Central memory CD8-positive, alpha-beta T cell (primary cell): ENCODE measurements at regions not wholly inside any gene's neighbourhood (a gene's known extent, or its start where the extent isn't known, plus 50 kb on each side); places are given as distances from the start of the nearest gene placed in this dataset.

Experiments
- ATAC-seq: fragments of 150-1000 bp; cut with Tn5 transposase; replicated peaks from 2 replicates; pipeline ENCODE4 v1.10.0; 2022; ENCODE audit warnings: mild to moderate bottlenecking, moderate FRiP score, moderate number of reproducible peaks; ENCODE audit not compliant: poor library complexity, severe bottlenecking; ENCODE audit errors: extremely low read depth
- DNase-seq, 2 donors: peaks; one replicate each; pipeline ENCODE4 v3.0.0; 2021; ENCODE audit warnings: low spot score in 2 of 2
- H3K27ac Mint-ChIP-seq: one replicate; pipeline ENCODE4 v1.8.0; 2022; ENCODE audit warnings: low read depth, mild to moderate bottlenecking, moderate library complexity, mixed read lengths
- H3K27me3 Mint-ChIP-seq: one replicate; pipeline ENCODE4 v1.8.0; 2022; ENCODE audit warnings: mixed read lengths
- H3K36me3 Mint-ChIP-seq: one replicate; pipeline ENCODE4 v1.8.0; 2022; ENCODE audit warnings: mild to moderate bottlenecking, moderate library complexity, mixed read lengths; ENCODE audit not compliant: insufficient read depth
- H3K4me1 Mint-ChIP-seq: one replicate; pipeline ENCODE4 v1.8.0; 2022; ENCODE audit warnings: mixed read lengths
- H3K4me3 Mint-ChIP-seq: one replicate; pipeline ENCODE4 v1.8.0; 2022; ENCODE audit warnings: mild to moderate bottlenecking, moderate library complexity, mixed read lengths
- H3K9me3 Mint-ChIP-seq: one replicate; pipeline ENCODE4 v1.8.0; 2022; ENCODE audit warnings: mixed read lengths

GRCh38 chr12:113697104-113697503 is 225.4 kb upstream of the LHX5 start:
- H3K4me3 Mint-ChIP-seq, result no peak overlapping the region
- H3K36me3 Mint-ChIP-seq, result peaks cover 3% of the 10 kb centered on the region
- no peak overlapping the region for H3K27ac Mint-ChIP-seq
- ATAC-seq, result no peak
- no peaks in the 10 kb centered on the region for H3K9me3 Mint-ChIP-seq
- no peak for DNase-seq
- H3K4me1 Mint-ChIP-seq, result no peaks in the 10 kb centered on the region
- peaks cover 59% of the 10 kb centered on the region for H3K27me3 Mint-ChIP-seq

GRCh38 chr12:113693693-113694092 is 222.0 kb upstream of the LHX5 start:
- Mint-ChIP-seq H3K27me3 (peaks cover 39% of the 10 kb centered on the region), H3K4me3 (no peak overlapping the region), H3K27ac (no peak overlapping the region), H3K9me3 (no peaks in the 10 kb centered on the region), H3K36me3 (peaks cover 3% of the 10 kb centered on the region), H3K4me1 (no peaks in the 10 kb centered on the region)
- no peak for DNase-seq
- ATAC-seq, result no peak

GRCh38 chr12:113689047-113689610 is 217.5 kb upstream of the LHX5 start:
- H3K4me3 Mint-ChIP-seq, result no peak overlapping the region
- H3K9me3 Mint-ChIP-seq, result no peaks in the 10 kb centered on the region
- DNase-seq (no peak), ATAC-seq (no peak)
- H3K36me3 Mint-ChIP-seq, result peaks cover 2% of the 10 kb centered on the region
- peaks cover 7% of the 10 kb centered on the region for H3K27me3 Mint-ChIP-seq
- H3K4me1 Mint-ChIP-seq, result no peaks in the 10 kb centered on the region
- H3K27ac Mint-ChIP-seq, result no peak overlapping the region

GRCh38 chr12:113688313-113688712 is 216.6 kb upstream of the LHX5 start:
- Mint-ChIP-seq H3K36me3 (no peaks in the 10 kb centered on the region), H3K4me1 (no peaks in the 10 kb centered on the region)
- DNase-seq, result no peak

GRCh38 chr12:113684908-113685782 is 213.5 kb upstream of the LHX5 start:
- ATAC-seq (no peak), DNase-seq (no peak)
- Mint-ChIP-seq H3K27me3 (peaks cover 34% of the 10 kb centered on the region), H3K9me3 (no peaks in the 10 kb centered on the region), H3K27ac (no peak overlapping the region), H3K4me3 (no peak overlapping the region), H3K36me3 (peaks cover 2% of the 10 kb centered on the region), H3K4me1 (no peaks in the 10 kb centered on the region)

More at GRCh38 chr12:113688313-113688712, 216.6 kb upstream of the LHX5 start:
- no peak overlapping the region for H3K4me3 Mint-ChIP-seq
- H3K27me3 Mint-ChIP-seq, result peaks cover 2% of the 10 kb centered on the region
- no peak overlapping the region for H3K27ac Mint-ChIP-seq
- H3K9me3 Mint-ChIP-seq, result no peaks in the 10 kb centered on the region
- no peak for ATAC-seq

GRCh38 chr12:113684053-113684907 is 212.6 kb upstream of the LHX5 start:
- no peaks in the 10 kb centered on the region for H3K4me1 Mint-ChIP-seq
- H3K9me3 Mint-ChIP-seq, result no peaks in the 10 kb centered on the region
- no peak overlapping the region for H3K27ac Mint-ChIP-seq
- DNase-seq (no peak), ATAC-seq (no peak)
- H3K4me3 Mint-ChIP-seq, result no peak overlapping the region
- peaks cover 2% of the 10 kb centered on the region for H3K36me3 Mint-ChIP-seq
- H3K27me3 Mint-ChIP-seq, result peaks cover 37% of the 10 kb centered on the region

- no peak overlapping the region for H3K27ac Mint-ChIP-seq
- H3K27me3 Mint-ChIP-seq, result peaks cover 44% of the 10 kb centered on the region
- H3K4me3 Mint-ChIP-seq, result no peak overlapping the region
- no peak for DNase-seq
- no peak for ATAC-seq
- peaks cover 2% of the 10 kb centered on the region for H3K36me3 Mint-ChIP-seq
- no peaks in the 10 kb centered on the region for H3K9me3 Mint-ChIP-seq
- no peaks in the 10 kb centered on the region for H3K4me1 Mint-ChIP-seq
Measured at GRCh38 chr12:113683574-113683973, 211.9 kb upstream of the LHX5 start.

- Mint-ChIP-seq H3K4me3 (no peak overlapping the region), H3K4me1 (no peaks in the 10 kb centered on the region), H3K9me3 (no peaks in the 10 kb centered on the region), H3K27ac (no peak overlapping the region), H3K27me3 (peaks cover 70% of the 10 kb centered on the region), H3K36me3 (peaks cover 2% of the 10 kb centered on the region)
- DNase-seq (no peak), ATAC-seq (no peak)
Measured at GRCh38 chr12:113680868-113681267, 209.2 kb upstream of the LHX5 start.

GRCh38 chr12:113678223-113679119 is 206.8 kb upstream of the LHX5 start:
- H3K4me3 Mint-ChIP-seq, result no peak overlapping the region
- peaks cover 86% of the 10 kb centered on the region for H3K27me3 Mint-ChIP-seq
- H3K4me1 Mint-ChIP-seq, result no peaks in the 10 kb centered on the region
- H3K27ac Mint-ChIP-seq, result no peak overlapping the region
- peaks cover 2% of the 10 kb centered on the region for H3K36me3 Mint-ChIP-seq
- no peak for DNase-seq
- no peaks in the 10 kb centered on the region for H3K9me3 Mint-ChIP-seq
- no peak for ATAC-seq

GRCh38 chr12:113676547-113676946 is 204.9 kb upstream of the LHX5 start:
- ATAC-seq (no peak), DNase-seq (no peak)
- Mint-ChIP-seq H3K4me3 (no peak overlapping the region), H3K27me3 (peaks cover 73% of the 10 kb centered on the region), H3K36me3 (peaks cover 2% of the 10 kb centered on the region), H3K9me3 (no peaks in the 10 kb centered on the region), H3K4me1 (no peaks in the 10 kb centered on the region), H3K27ac (no peak overlapping the region)

- Mint-ChIP-seq H3K4me1 (no peaks in the 10 kb centered on the region), H3K27ac (no peak overlapping the region), H3K27me3 (peaks cover 71% of the 10 kb centered on the region), H3K36me3 (peaks cover 2% of the 10 kb centered on the region), H3K4me3 (no peak overlapping the region), H3K9me3 (no peaks in the 10 kb centered on the region)
- ATAC-seq, result no peak
- DNase-seq, result no peak
Measured at GRCh38 chr12:113676117-113676516, 204.4 kb upstream of the LHX5 start.

GRCh38 chr12:113674996-113675395 is 203.3 kb upstream of the LHX5 start:
- no peak overlapping the region for H3K4me3 Mint-ChIP-seq
- H3K9me3 Mint-ChIP-seq, result no peaks in the 10 kb centered on the region
- H3K27me3 Mint-ChIP-seq, result peaks cover 61% of the 10 kb centered on the region
- H3K27ac Mint-ChIP-seq, result no peak overlapping the region
- ATAC-seq (no peak), DNase-seq (no peak)
- H3K4me1 Mint-ChIP-seq, result no peaks in the 10 kb centered on the region
- H3K36me3 Mint-ChIP-seq, result peaks cover 1% of the 10 kb centered on the region
